GM13976 (cell line): ENCODE measurements at regions not wholly inside any gene's neighbourhood (a gene's known extent, or its start where the extent isn't known, plus 50 kb on each side); places are given as distances from the start of the nearest gene placed in this dataset.

Source experiments
- DNase-seq: peaks from one replicate; pipeline ENCODE4 v3.0.0; 2012; ENCODE audit warnings: low spot score
- in situ Hi-C: fragments of 300-500 bp; cut with MboI; formaldehyde crosslinking; loops from one replicate; pipeline ENCODE4 v1.12.0; 2022; ENCODE audit warnings: low sequenced_read_pairs, mixed read lengths, inconsistent platforms; ENCODE audit not compliant: unreplicated experiment
- TF ChIP-seq, protein P1 (sequence below): IDR thresholded peaks from 2 replicates; pipeline ENCODE4 v1.5.1; 2012; ENCODE audit warnings: borderline replicate concordance, mild to moderate bottlenecking; ENCODE audit not compliant: insufficient read depth; ENCODE audit errors: extremely low read depth, missing control alignments, control extremely low read depth

DNA sequence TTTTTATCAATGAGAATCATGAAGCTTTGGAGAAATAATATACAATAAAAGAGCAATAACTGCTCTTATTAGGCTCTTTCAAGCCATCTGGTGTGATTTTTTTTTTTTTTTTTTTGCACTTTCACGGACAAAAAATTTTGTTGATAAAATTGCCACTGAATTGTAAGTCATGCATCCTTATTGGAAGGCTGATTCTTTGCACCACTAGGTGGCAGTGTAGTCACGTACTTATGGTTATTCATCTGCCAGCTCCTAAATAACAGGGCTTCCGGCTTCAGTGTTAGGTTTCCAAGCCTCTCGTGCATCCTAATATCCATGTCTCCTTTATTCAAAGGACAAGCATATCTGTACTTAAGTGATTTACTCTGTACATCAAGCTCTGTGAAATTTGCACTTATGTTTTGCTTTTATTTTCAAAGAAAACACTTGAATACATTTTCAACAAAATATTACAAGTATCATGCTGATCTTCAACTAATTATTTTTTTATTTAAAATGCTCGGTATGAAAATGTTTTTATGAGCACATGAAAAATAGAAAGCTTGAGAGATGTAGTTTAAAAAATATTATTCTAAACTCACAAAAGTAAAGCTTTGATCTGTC is 1578.3 kb upstream of the TENM3 start:
- in situ Hi-C loops: loop anchor here (25.0 kb wide), 2 partner anchors 603 to 803 kb away; no protein-coding TSS in a partner anchor
- DNase-seq: peak; percentile 46
- TF ChIP-seq, protein P1, sequence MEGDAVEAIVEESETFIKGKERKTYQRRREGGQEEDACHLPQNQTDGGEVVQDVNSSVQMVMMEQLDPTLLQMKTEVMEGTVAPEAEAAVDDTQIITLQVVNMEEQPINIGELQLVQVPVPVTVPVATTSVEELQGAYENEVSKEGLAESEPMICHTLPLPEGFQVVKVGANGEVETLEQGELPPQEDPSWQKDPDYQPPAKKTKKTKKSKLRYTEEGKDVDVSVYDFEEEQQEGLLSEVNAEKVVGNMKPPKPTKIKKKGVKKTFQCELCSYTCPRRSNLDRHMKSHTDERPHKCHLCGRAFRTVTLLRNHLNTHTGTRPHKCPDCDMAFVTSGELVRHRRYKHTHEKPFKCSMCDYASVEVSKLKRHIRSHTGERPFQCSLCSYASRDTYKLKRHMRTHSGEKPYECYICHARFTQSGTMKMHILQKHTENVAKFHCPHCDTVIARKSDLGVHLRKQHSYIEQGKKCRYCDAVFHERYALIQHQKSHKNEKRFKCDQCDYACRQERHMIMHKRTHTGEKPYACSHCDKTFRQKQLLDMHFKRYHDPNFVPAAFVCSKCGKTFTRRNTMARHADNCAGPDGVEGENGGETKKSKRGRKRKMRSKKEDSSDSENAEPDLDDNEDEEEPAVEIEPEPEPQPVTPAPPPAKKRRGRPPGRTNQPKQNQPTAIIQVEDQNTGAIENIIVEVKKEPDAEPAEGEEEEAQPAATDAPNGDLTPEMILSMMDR: peak; percentile 74

DNA sequence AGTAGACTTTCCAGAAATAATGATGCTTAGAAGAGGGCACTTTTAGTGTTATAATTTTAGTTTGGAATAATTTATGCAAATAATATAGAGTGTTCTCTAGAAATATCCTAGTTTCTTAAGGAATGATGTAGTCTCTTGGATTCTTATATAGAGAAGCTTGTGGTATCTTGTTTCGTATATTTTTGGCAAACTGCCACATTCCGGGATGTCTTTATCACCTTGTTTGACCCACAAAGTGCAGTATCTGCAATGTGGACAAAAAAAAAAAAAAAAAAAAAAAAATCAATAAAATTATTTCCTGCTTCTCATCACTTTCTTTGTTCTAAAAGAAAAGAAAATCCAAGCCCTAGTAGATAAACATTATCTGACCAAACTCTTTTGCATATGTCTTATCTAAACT is 1577.7 kb upstream of the TENM3 start:
- TF ChIP-seq, protein P1: no peak
- no peak for DNase-seq
- in situ Hi-C loops: loop anchor here (25.0 kb wide), 2 partner anchors 603 to 803 kb away; no protein-coding TSS in a partner anchor

DNA sequence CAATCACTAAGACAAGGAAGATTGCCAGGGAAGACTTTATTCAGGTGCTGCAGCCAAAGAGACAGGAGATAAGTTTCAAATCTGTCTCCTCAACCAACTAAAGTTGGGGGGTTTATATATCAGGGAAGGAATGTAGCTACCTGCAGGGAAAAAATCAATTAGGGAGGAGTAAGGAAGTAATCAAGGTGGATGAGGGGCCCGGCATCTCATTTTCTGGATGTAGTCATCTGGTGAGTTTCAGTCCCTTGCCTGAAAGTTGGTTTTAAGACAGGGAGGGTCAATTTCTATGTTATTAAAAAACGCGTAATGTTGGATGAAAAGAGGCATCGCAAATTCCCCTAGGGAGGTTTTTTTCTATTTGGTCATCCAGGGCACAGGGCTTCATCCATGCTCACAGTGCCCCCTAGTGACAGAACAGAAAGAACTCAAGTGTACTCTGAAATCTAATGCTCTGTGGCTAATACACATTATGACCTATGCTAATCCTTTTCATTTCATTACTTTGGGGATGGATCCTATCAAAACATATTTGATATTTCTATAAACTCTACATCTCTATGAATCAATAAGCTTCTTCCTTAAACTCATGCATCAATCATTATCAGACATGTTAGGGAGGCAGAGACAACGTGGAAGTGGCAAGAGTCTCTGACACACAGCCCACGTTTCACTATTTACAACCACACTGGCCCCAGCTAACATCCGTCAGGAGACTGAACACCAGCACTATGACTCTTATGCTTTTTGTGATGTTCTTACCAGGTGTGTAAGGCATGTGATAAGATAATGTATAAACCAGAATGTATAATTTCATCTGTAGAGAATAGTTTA is 1577.0 kb upstream of the TENM3 start:
- peak; percentile 50 for DNase-seq
- in situ Hi-C loops: loop anchor here (25.0 kb wide), 2 partner anchors 604 to 804 kb away; no protein-coding TSS in a partner anchor
- TF ChIP-seq, protein P1: peak; percentile 73

DNA sequence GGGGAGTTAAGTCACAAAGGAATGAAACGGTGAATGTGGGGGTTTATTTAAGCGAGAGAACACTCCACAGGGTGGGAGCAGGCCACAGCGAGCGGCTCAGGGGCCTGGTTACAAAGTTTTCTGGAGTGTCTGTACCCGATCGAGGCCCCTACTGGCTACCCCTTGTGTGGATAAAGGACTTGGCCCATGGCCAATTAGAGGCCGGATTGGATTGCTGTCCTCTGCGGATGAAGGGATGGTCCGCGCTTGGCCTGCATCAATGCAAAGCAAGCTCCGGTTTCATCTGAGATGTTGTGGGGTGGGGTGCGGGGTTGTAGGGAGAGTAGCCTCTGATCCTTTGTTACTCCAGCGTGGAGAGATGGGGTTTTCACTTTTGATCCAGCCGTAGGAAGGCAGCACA is 1574.5 kb upstream of the TENM3 start:
- no peak for DNase-seq
- in situ Hi-C loops: loop anchor here (25.0 kb wide), 2 partner anchors 606 to 806 kb away; no protein-coding TSS in a partner anchor
- TF ChIP-seq, protein P1: no peak

DNA sequence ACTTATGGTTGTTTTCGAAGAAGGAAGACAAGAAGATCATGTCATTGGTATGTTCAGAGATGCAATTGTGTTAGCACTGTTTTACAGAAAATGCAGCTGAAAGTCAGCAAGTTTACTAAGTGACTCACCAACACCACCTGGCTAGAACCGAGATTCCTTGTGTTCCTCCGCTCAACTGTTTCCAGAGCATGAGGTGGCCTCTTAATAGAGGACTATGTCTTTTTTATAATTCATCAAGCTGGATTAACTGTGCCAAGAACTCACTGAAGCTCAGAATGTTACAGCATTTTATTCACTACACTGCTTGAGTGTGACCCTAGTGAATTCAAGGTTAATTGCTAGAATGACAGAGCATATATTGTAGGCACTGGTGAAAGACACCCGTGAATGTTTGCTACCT is 1573.5 kb upstream of the TENM3 start:
- in situ Hi-C loops: loop anchor here (25.0 kb wide), 2 partner anchors 607 to 807 kb away; no protein-coding TSS in a partner anchor

DNA sequence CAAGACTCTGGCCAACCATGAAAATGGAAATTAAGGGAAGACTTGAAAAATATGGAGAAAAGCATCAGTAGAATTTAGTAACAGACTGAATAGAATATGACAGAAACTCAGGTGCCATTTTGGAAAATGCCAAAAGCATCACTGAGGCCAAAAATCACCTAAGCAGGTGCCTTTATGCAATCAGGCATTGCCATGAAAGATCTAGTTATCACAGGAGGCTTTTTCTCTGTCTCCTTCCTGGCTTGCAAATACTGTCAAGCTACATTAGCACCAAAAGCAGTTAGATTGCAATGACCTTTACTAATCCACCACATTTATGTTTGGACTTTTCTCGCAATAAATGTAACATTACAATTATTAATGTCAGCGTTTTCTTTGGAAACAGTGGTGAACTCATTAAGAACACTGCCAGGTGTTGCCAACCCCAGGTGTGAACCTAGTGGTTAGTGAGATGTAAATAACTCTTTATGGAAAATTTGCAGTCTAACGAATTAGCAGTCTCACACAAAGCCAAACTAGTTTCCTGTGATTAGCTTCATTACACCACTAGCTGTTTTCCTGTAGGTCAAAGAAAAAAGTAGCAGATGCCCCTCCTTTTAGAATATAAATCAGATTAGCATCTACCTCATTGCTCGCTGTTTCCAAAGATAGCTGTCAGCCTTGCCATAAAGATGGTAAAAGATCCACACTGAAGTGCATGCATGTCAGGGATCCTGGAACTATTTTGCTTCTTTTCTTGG is 1568.4 kb upstream of the TENM3 start:
- in situ Hi-C loops: loop anchor here (25.0 kb wide), 2 partner anchors 612 to 812 kb away; no protein-coding TSS in a partner anchor

More for the DNA sequence above, 1573.5 kb upstream of the TENM3 start:
- DNase-seq: no peak
- TF ChIP-seq, protein P1: no peak

More for the DNA sequence above, 1568.4 kb upstream of the TENM3 start:
- no peak for DNase-seq
- TF ChIP-seq, protein P1: no peak
